Thyroid gland (tissue), 4 donors: ENCODE measurements at regions not wholly inside any gene's neighbourhood (a gene's known extent, or its start where the extent isn't known, plus 50 kb on each side); places are given as distances from the start of the nearest gene placed in this dataset.

Experiments used
- CTCF ChIP-seq, 6 experiments: fragments of 200-600 bp in 3 of 6; fragments of 450-650 bp in 3 of 6; sonication (generic) in 3 of 6; IDR thresholded peaks; one replicate each; pipeline ENCODE4 v1.5.1; 2016 to 2019; ENCODE audit warnings: antibody characterized with exemption in 6 of 6, mild to moderate bottlenecking in 2 of 6, inconsistent platforms in 1 of 6, moderate library complexity in 1 of 6
- POLR2A ChIP-seq, 2 donors: fragments of 450-650 bp; IDR thresholded peaks; one replicate each; pipeline ENCODE4 v1.6.1; 2017; ENCODE audit warnings: antibody characterized with exemption in 2 of 2, mild to moderate bottlenecking in 2 of 2, moderate library complexity in 1 of 2

- TF ChIP-seq CTCF (IDR thresholded peaks at IDR 0.05) (no peak), POLR2A (IDR thresholded peaks at IDR 0.05) (no peak)
Measured at GRCh38 chr5:28214292-28214691, 1175.9 kb upstream of the CDH9 start.
